ENCODE measurements at regions not wholly inside any gene's neighbourhood (a gene's known extent, or its start where the extent isn't known, plus 50 kb on each side); places are given as distances from the start of the nearest gene placed in this dataset.

DNA sequence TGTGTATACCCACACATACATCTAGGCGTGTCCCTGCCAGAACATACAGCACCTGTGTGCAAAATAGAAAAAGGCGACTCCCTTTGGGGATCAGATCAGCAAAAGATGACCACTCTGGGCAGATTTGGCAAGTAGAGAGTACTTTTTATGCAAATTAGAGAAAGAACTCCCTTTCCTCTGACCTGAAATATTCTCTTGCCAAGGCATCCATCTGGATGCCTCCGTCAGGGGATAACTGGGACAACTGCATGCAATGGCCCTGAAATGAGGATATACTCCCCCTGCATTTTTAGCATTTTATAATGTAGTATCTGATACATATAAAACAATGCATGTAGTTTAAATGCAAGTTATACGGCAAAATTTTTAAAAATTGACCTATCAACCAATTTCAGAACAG is 247.7 kb downstream of the ICOS start:
- Histone ChIP-seq H3K9ac (ENCODE audit: low read depth, low read length, poor library complexity, severe bottlenecking) (no peak overlapping the region), H3K27me3 (ENCODE audit: insufficient read depth, low read length, poor library complexity, severe bottlenecking) (peaks cover 34% of the 10 kb centered on the region), H3K4me3 (ENCODE audit: low read length, poor library complexity, severe bottlenecking) (no peak overlapping the region), H3F3A (ENCODE audit: low read depth) (no peaks in the 10 kb centered on the region), H2AFZ (ENCODE audit: low read length) (no peak overlapping the region), H4K20me1 (ENCODE audit: insufficient read depth, low read length, poor library complexity, severe bottlenecking) (no peaks in the 10 kb centered on the region), H3K79me2 (ENCODE audit: insufficient read depth, low read length) (no peaks in the 10 kb centered on the region), H3K4me1 (ENCODE audit: insufficient read depth, low read length, poor library complexity, severe bottlenecking) (no peaks in the 10 kb centered on the region), H3K36me3 (ENCODE audit: insufficient read depth, low read length) (no peaks in the 10 kb centered on the region), H3K9me2 (replicated peaks; ENCODE audit: low read depth, low read length) (no peaks in the 10 kb centered on the region), H3K4me2 (ENCODE audit: low read depth, low read length, poor library complexity, severe bottlenecking) (no peak overlapping the region), H3K9me3 (ENCODE audit: insufficient read depth, low read depth, low read length) (no peaks in the 10 kb centered on the region)
- TF ChIP-seq EZH2phosphoT487 (IDR thresholded peaks at IDR 0.05; ENCODE audit: borderline replicate concordance), result no peak
- TF ChIP-seq, protein P1, sequence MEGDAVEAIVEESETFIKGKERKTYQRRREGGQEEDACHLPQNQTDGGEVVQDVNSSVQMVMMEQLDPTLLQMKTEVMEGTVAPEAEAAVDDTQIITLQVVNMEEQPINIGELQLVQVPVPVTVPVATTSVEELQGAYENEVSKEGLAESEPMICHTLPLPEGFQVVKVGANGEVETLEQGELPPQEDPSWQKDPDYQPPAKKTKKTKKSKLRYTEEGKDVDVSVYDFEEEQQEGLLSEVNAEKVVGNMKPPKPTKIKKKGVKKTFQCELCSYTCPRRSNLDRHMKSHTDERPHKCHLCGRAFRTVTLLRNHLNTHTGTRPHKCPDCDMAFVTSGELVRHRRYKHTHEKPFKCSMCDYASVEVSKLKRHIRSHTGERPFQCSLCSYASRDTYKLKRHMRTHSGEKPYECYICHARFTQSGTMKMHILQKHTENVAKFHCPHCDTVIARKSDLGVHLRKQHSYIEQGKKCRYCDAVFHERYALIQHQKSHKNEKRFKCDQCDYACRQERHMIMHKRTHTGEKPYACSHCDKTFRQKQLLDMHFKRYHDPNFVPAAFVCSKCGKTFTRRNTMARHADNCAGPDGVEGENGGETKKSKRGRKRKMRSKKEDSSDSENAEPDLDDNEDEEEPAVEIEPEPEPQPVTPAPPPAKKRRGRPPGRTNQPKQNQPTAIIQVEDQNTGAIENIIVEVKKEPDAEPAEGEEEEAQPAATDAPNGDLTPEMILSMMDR (conservative IDR thresholded peaks at IDR 0.05; ENCODE audit: low read length), result no peak

DNA sequence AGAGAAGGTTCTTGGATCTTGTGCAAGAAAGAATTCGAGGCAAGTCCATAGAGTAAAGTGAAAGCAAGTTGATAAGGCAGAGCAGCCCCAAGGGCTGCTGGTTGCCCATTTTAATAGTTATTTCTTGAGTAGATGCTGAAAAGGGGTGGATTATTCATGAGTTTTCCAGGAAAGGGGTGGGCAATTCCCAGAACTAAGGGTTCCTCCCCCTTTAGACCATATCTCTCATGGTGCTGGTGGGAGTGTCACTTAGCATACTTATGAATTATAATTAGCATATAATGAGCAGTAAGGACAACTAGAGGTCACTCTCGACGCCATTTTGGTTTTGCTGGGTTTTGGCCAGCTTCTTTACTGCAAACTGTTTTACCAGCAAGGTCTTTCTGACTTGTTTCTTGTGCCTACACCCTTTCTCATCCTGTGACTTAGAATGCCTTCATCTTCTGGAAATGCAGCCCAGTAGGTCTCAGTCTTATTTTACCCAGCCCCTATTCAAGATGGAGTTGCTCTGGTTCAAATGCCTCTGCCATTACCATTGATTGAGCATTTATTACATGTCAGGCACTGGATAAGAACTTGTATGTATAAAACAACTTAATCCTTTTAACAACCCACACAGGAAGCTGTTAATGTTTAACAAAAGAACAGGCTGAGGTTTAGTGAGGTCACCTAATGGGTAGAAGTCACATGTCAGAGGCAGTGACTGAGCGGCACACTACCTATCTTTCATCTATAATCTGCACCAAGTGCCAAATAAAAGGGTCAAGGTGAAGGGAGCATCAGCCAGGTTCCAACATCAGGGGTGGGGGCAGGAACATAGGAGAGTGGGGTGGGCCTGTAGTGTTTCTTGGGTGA is 250.9 kb downstream of the ICOS start:
- H3K9me2 ChIP-seq (replicated peaks; ENCODE audit: low read depth, low read length), result no peaks in the 10 kb centered on the region
- peaks cover 33% of the 10 kb centered on the region for H3K27me3 ChIP-seq (ENCODE audit: insufficient read depth, low read length, poor library complexity, severe bottlenecking)
- no peak overlapping the region for H3K9ac ChIP-seq (ENCODE audit: low read depth, low read length, poor library complexity, severe bottlenecking)
- H4K20me1 ChIP-seq (ENCODE audit: insufficient read depth, low read length, poor library complexity, severe bottlenecking), result no peaks in the 10 kb centered on the region
- H3F3A ChIP-seq (ENCODE audit: low read depth), result no peaks in the 10 kb centered on the region
- H3K79me2 ChIP-seq (ENCODE audit: insufficient read depth, low read length), result no peaks in the 10 kb centered on the region
- H3K4me1 ChIP-seq (ENCODE audit: insufficient read depth, low read length, poor library complexity, severe bottlenecking), result no peaks in the 10 kb centered on the region
- no peak overlapping the region for H3K4me2 ChIP-seq (ENCODE audit: low read depth, low read length, poor library complexity, severe bottlenecking)
- no peaks in the 10 kb centered on the region for H3K9me3 ChIP-seq (ENCODE audit: insufficient read depth, low read depth, low read length)
- no peak for TF ChIP-seq EZH2phosphoT487 (IDR thresholded peaks at IDR 0.05; ENCODE audit: borderline replicate concordance)
- TF ChIP-seq, protein P1 (conservative IDR thresholded peaks at IDR 0.05; ENCODE audit: low read length), result no peak
- no peak overlapping the region for H3K4me3 ChIP-seq (ENCODE audit: low read length, poor library complexity, severe bottlenecking)
- no peaks in the 10 kb centered on the region for H3K36me3 ChIP-seq (ENCODE audit: insufficient read depth, low read length)
- H2AFZ ChIP-seq (ENCODE audit: low read length), result no peak overlapping the region

DNA sequence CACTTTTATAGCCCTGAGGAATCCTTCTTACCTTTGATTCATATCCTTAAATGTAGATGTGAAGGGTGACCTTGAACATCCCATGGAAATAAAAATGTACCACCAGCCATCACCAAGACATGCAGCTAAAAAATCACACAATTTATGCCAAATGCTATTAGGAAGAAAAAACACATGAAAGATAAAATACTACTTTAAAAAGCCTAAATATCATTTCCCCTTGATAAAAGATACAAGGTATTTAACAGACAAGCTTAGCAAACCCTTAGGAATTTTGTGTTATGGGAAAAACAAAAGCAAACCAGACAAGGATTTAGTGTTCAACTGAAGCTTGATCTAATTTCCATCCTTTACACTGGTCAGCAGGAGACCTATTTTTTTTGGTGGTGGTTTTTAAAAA is 255.0 kb downstream of the ICOS start:
- Histone ChIP-seq H3K36me3 (ENCODE audit: insufficient read depth, low read length) (no peaks in the 10 kb centered on the region), H3K79me2 (ENCODE audit: insufficient read depth, low read length) (no peaks in the 10 kb centered on the region), H2AFZ (ENCODE audit: low read length) (no peak overlapping the region), H3K4me2 (ENCODE audit: low read depth, low read length, poor library complexity, severe bottlenecking) (no peak overlapping the region), H3K9me3 (ENCODE audit: insufficient read depth, low read depth, low read length) (no peaks in the 10 kb centered on the region), H3K4me1 (ENCODE audit: insufficient read depth, low read length, poor library complexity, severe bottlenecking) (no peaks in the 10 kb centered on the region), H3K9ac (ENCODE audit: low read depth, low read length, poor library complexity, severe bottlenecking) (no peak overlapping the region), H3F3A (ENCODE audit: low read depth) (no peaks in the 10 kb centered on the region), H3K27me3 (ENCODE audit: insufficient read depth, low read length, poor library complexity, severe bottlenecking) (peaks cover 21% of the 10 kb centered on the region), H3K9me2 (replicated peaks; ENCODE audit: low read depth, low read length) (no peaks in the 10 kb centered on the region), H3K4me3 (ENCODE audit: low read length, poor library complexity, severe bottlenecking) (no peak overlapping the region), H4K20me1 (ENCODE audit: insufficient read depth, low read length, poor library complexity, severe bottlenecking) (no peaks in the 10 kb centered on the region)
- no peak for TF ChIP-seq EZH2phosphoT487 (IDR thresholded peaks at IDR 0.05; ENCODE audit: borderline replicate concordance)
- TF ChIP-seq, protein P1 (conservative IDR thresholded peaks at IDR 0.05; ENCODE audit: low read length), result no peak
